Inferior parietal cortex (tissue), 1 donor: ENCODE measurements at regions not wholly inside any gene's neighbourhood (a gene's known extent, or its start where the extent isn't known, plus 50 kb on each side); places are given as distances from the start of the nearest gene placed in this dataset.
"Not testable (repeated sequence)": the region's sequence is repeated elsewhere in the genome, so short reads cannot be mapped to it uniquely, and the experiment has no call there.

ENCODE experiments used
- DNase-seq: peaks from one replicate; pipeline ENCODE4 v3.0.0-alpha.2; 2016; ENCODE audit errors: extremely low spot score

DNA sequence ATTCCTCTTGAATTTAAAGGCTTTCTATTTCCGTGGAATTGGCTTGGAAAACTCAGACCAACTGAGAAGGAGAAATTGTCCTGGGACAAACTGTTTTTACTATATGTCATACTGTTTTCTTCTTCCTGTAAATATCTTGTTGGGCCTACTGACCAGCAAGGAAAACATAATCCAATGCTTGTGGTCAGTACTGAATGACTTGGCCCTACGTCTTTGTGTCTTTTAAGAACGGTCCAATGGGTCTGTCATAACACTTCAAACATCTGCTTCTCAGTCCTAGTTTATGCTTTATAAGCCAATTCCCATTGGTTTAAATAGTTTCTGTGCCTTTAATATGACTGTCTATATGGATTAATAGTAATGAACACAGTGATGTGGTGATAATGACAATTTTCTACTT lies 248.5 kb upstream of the DDHD1 start:
- DNase-seq: no peak

GRCh38 chr14:53399057-53399456 lies 245.9 kb upstream of the DDHD1 start:
- no peak for DNase-seq

DNA sequence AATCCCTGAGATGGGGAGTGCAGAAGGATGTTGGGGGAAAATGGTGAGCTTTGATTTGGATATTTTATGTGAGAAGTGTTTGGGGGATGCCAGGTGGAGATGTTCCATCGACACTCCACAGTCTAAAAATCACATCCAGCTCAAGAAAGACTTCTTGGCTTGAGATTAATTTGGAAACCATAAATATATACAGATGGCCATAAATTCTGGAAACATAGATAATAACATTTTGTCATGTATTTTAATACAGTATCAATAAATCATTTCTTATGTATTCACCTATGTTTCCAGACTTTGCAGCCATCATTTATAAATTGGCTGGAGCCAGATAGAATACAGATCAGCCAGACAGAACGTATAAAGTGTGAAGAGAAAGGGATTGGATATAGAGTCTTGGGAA lies 245.5 kb upstream of the DDHD1 start:
- DNase-seq: no peak

GRCh38 chr14:53395267-53395666 lies 242.1 kb upstream of the DDHD1 start:
- not testable (repeated sequence) for DNase-seq

DNA sequence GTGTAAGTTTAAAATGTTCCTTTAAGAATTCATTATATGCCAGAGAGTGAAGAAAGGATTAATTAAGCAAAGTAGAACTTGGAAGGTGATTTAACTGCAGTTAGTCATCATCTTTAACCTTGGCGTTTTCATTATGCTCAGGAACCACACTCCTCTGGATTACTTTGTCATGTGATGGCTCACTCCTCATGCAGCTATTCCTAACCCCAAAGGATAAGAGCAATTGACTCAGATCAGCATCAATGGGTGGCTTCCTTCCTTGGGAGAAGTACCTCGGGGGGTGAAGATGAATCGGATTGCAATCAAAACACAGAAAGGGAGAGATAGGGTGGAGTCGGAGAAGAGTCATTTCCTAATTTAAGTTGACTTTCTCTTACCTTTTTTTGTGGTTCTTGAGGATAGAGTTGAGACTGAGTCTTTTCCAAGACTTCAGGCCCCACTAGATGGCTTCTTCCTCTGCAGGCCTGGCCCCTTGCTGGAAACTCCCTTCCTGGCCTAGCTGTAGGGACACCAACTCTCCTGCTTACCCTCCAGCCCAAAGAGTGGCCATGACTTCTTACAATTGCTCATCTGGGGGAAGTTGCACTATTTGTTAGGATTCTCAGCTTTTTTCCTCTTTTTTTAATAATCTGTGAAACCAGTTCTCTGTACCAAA lies 238.6 kb upstream of the DDHD1 start:
- DNase-seq: no peak

- DNase-seq: no peak
Measured at GRCh38 chr14:53391156-53391555, 238.0 kb upstream of the DDHD1 start.

DNA sequence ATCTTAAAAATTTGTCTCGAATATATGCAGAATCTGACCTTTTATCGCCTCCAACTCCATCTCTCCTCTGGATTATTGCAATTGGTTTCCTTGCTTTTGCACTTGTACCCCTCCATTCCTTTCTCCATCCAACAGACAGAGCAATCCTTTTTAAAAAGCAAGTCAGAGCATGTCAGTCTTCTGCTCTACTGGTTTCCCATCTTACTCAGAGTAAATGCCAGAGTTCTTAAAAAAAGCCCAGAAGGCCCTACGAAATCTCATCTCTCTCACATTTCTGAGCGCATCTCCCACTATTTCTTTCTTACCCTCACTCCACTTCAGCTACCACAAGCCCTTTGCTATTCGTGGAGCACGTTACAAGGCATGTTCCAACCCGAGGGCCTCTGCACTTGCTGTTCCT lies 236.9 kb upstream of the DDHD1 start:
- DNase-seq: no peak

- no peak for DNase-seq
Measured at GRCh38 chr14:53389202-53389601, 236.1 kb upstream of the DDHD1 start.

- DNase-seq: no peak
Measured at GRCh38 chr14:53386362-53386761, 233.2 kb upstream of the DDHD1 start.

- DNase-seq: peak; percentile 39
Measured at GRCh38 chr14:53384536-53384935, 231.4 kb upstream of the DDHD1 start.

DNA sequence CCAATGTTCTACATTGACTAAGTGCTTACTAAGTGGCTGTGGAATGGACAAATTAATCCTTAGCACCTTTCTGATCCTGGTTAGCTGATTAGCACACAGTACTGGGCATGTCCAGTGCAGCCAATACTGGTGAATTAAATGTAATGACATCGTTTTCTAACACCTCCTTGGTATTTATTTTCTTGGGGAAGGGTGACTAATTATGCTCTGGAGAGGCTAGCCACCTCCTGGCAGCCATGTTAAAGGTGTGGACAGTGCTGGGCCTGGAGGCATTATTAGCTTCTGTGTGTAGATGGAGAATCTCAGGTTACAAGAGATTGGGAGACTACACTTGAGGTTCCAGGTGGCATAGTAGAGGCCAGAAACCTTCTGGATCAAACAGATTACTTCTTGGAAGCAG lies 230.9 kb upstream of the DDHD1 start:
- no peak for DNase-seq

GRCh38 chr14:53381895-53382294 lies 228.8 kb upstream of the DDHD1 start:
- DNase-seq: no peak

DNA sequence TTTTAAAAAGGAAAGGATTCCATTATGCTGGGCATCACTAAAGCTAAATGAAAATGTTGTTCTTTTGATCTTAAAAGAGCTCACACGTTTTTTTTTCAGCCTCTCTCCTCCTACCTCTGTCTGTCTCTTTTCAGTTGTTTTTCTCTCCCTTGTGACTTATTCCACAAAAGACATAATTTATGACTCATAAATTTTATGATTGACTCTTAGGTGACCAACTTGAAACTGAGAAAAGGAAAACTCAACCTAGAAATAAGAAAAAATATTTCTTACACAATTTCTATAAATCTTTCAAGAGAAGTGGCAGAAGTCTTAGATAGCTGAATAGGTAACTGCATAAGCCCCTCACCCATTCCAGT lies 227.7 kb upstream of the DDHD1 start:
- DNase-seq: no peak

DNA sequence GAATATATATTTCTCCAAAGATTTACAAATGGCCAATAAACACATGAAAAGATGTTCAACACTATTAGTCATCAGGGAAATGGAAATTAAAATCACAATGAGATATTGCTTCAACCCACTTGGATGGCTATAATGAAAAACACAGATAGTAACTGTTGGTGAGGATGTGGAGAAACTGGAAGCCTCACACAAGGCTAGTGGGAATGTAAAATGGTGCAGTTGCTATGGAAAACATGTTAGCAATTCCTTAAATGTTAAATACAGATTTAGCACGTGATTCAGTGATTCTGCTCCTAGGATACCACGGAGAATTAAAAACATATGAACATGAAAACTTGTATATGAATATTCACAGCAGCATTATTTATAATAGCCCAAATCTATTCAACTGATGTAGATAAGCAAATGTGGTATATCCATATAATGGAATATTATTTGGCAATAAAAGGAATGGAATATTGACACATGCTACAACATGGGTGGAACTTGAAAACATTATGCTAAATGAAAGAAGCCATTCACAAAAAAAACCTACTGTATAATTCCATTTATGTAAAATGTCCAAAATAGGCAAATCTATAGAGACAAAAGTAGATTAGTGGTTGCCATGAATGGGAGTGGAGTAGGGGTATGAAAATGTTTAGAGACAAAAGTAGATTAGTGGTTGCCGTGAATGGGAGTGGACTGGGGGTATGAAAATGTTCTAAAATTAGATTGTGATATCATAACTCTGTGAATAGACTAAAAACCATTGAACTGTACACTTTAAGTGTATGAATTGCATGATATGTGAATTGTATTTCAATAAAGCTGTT lies 227.1 kb upstream of the DDHD1 start:
- no peak for DNase-seq

DNA sequence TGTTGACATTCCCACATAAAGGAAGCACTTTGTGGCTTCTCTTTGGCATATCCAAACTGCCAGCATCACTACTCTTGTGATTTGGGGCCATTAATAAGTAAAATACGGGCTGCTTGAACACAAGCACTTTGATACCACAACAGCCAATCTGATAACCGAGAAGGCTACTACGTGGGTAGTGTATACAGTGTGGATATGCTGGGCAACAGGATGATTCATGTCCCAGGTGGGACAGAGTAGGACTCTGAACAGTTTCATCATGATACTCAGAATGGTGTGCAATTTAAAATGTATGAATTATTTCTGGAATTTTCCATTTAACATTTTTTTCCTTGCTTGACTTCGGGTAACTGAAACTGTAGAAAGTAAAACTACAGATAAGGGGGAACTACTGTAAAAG lies 225.0 kb upstream of the DDHD1 start:
- no peak for DNase-seq

- DNase-seq: no peak
Measured at GRCh38 chr14:53376064-53376463, 222.9 kb upstream of the DDHD1 start.

DNA sequence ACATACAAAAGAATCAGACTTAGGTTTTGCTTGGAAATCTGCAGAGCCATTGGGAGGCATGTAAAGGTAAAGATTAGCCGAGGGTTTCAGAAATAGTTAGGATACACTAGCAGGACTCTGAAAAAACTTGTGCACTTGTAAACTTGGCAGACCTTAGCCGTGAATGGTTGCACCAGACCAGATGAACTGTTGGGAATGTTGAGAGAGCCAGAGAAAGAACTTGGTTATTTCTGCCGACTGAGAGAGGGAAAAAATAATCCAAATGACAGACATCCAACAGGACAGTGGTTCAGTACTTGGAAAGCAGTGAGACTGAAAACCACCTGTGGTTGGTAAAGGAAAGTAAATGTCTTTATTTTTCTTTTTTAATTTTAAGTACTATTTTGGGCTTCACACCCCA lies 222.5 kb upstream of the DDHD1 start:
- no peak for DNase-seq

- no peak for DNase-seq
Measured at GRCh38 chr14:53368711-53369201, 215.6 kb upstream of the DDHD1 start.

DNA sequence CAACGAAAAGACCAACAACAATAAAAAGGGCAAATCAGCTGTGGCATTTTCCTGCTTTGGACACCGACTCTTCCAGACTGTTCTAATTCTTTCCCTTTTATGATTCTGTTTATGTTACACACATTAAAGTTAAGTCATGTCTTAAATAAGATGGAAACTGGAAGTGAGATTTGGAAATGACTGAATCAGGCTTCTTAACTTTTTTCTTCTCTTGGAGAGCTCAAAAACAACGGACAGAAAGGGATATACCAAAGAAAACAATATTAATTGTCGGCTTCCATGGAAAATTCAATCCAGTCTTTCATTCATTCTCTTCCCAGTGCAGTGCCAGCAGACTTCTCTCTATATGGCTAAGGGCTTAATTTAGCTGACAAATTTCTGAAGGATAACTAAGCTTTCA lies 214.9 kb upstream of the DDHD1 start:
- no peak for DNase-seq

DNA sequence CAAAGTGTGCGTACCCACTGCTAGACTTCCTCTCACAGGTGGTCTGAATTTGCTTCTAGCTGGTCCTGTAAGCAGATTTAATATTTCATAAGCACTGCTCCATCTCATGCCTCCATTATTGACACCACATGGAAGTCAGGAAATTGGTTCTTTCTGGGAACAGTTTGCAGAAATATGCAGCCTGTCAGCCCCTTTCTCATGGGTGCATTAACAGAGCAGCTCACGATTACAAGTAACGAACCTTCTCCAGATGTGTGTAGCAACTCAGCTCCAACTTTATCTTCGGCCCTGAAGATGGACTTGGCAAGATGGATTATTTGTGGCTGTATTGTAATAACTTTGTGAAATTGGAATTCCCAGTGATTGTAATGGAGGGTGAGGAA lies 214.5 kb upstream of the DDHD1 start:
- no peak for DNase-seq

DNA sequence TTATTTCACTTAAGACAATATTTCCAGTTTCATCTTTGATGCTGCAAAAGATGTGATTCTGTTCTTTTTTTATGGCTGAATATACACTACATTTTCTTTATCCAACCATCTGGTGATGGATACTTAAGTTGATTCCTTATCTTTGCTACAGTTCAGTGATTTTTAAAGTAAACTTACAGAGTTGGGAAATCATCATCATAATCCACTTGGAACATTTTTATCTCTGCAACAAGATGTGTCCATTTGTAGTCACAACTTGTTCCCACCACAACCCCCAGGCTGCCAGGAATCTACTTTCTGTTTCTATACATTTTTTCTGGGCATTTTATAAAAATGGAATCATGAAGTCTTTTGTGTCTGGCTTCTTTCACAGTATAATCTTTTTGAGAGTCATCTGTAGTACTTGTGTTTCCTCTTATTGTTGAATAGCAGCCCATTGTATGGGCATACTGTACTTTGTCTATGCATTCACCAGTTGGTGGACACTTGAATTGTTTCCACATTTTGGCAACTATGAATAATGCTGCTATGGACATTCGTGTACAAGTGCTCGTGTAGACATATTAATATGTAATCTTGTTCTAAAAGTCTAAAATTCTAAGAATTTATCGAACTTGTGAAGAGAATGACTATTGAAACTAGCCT lies 212.5 kb upstream of the DDHD1 start:
- DNase-seq: peak; percentile 49

DNA sequence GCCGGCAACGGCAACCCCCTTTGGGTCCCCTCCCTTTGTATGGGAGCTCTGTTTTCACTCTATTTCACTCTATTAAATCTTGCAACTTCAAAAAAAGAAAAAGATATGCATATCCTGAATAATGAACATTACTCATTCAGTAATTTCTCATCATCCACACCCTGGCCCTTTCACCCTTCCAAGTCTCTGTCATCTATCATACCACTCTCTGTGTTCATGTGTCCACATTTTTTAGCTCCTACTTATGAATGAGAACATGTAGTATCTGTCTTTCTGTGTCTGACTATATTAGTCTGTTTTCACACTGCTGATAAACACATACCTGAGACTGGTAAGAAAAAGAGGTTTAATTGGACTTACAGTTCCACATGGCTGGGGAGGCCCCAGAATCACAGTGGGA lies 209.8 kb upstream of the DDHD1 start:
- DNase-seq: not testable (repeated sequence)

GRCh38 chr14:53360829-53361228 lies 207.7 kb upstream of the DDHD1 start:
- no peak for DNase-seq
